Activated T-cell treated with anti-CD3 and anti-CD28 coated beads, Interleukin-2, amount 50 U/mL, for 24 hours (primary cell): ENCODE measurements at regions not wholly inside any gene's neighbourhood (a gene's known extent, or its start where the extent isn't known, plus 50 kb on each side); places are given as distances from the start of the nearest gene placed in this dataset.
"Not testable (repeated sequence)": the region's sequence is repeated elsewhere in the genome, so short reads cannot be mapped to it uniquely, and the experiment has no call there.

Source experiments
- DNase-seq: peaks from one replicate; pipeline ENCODE4 v3.0.0-alpha.2; 2020
- H3K27ac Mint-ChIP-seq: 2 replicates; pipeline ENCODE4 v1.8.0; 2020; ENCODE audit warnings: mild to moderate bottlenecking, mixed read lengths
- H3K27me3 Mint-ChIP-seq: 2 replicates; pipeline ENCODE4 v1.8.0; 2020; ENCODE audit warnings: mixed read lengths
- H3K36me3 Mint-ChIP-seq: 2 replicates; pipeline ENCODE4 v1.8.0; 2020; ENCODE audit warnings: low read depth, mixed read lengths
- H3K4me1 Mint-ChIP-seq: 2 replicates; pipeline ENCODE4 v1.8.0; 2020; ENCODE audit warnings: low read depth, mixed read lengths
- H3K4me3 Mint-ChIP-seq: 2 replicates; pipeline ENCODE4 v1.8.0; 2020; ENCODE audit warnings: mild to moderate bottlenecking, moderate library complexity, mixed read lengths
- H3K9me3 Mint-ChIP-seq: 2 replicates; pipeline ENCODE4 v1.8.0; 2020; ENCODE audit warnings: mixed read lengths

- H3K4me1 Mint-ChIP-seq = no peaks in the 10 kb centered on the region
- DNase-seq = no peak
- H3K27me3 Mint-ChIP-seq = peaks cover 14% of the 10 kb centered on the region
Observed at GRCh38 chr6:85344996-85345395, 104.9 kb upstream of the NT5E start.

DNA sequence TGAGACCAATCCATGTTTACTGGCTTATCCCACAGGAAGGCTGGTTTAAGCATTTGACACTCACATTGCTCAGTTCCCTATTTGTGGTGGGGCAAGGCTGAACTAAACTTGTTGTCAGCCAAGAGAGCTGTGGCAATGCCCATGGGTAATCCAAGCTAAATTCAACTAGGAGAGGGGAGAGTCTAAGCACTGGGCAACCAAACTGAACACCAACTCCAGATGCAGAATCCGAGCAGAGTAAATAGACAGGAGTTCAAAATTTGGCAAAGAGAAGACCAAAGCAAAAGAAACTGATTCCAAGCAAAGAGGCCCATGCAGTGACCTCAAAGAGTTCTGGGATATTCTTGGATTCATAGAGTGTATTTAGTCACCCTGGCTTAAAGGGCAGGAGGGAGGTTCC lies 106.5 kb upstream of the NT5E start:
- H3K27me3 Mint-ChIP-seq = peaks cover 10% of the 10 kb centered on the region
- no peak overlapping the region for H3K4me3 Mint-ChIP-seq
- no peak overlapping the region for H3K27ac Mint-ChIP-seq
- H3K36me3 Mint-ChIP-seq = no peaks in the 10 kb centered on the region
- H3K4me1 Mint-ChIP-seq = no peaks in the 10 kb centered on the region
- H3K9me3 Mint-ChIP-seq = no peaks in the 10 kb centered on the region
- DNase-seq = no peak

More at GRCh38 chr6:85344996-85345395, 104.9 kb upstream of the NT5E start:
- H3K9me3 Mint-ChIP-seq = no peaks in the 10 kb centered on the region
- no peak overlapping the region for H3K4me3 Mint-ChIP-seq
- H3K36me3 Mint-ChIP-seq = no peaks in the 10 kb centered on the region
- no peak overlapping the region for H3K27ac Mint-ChIP-seq

- Mint-ChIP-seq H3K4me3 (no peak overlapping the region), H3K27ac (no peak overlapping the region), H3K4me1 (no peaks in the 10 kb centered on the region), H3K27me3 (peaks cover 7% of the 10 kb centered on the region), H3K36me3 (no peaks in the 10 kb centered on the region), H3K9me3 (no peaks in the 10 kb centered on the region)
- no peak for DNase-seq
Observed at GRCh38 chr6:85329196-85329595, 120.7 kb upstream of the NT5E start.

- H3K4me3 Mint-ChIP-seq, DNase-seq, H3K9me3 Mint-ChIP-seq, H3K27me3 Mint-ChIP-seq, H3K27ac Mint-ChIP-seq, H3K36me3 Mint-ChIP-seq, H3K4me1 Mint-ChIP-seq: not testable (repeated sequence)
Observed at GRCh38 chr6:85325811-85326210, 124.1 kb upstream of the NT5E start.

DNA sequence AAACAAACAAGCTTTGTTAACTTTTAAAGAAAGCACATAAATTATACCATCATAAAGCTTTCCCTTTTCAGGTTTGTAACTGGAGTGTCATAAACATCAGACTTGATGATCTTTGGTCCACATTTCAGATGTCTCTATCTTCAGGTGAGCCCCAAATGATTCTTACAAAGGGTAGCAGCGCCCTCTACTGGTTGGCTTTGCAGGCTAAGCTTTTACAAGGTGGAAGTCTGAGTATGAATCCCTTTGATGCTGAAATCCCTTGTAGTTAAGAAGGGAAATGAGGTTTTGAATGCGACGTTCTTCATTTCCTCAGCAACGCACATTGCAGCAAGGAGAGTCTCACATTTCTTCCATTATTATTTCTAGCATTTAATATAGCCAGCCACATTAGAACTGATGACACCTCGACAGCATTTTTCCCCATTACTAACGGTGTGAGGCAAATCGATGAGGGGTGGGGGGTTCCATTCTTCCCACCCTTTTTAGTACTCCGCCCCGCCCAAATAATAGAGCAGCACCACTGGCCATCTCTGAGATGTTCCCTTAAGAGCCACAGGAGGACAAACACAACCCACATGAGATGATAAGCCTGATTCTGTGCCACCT lies 126.3 kb upstream of the NT5E start:
- Mint-ChIP-seq H3K27ac (no peak overlapping the region), H3K4me3 (no peak overlapping the region), H3K36me3 (no peaks in the 10 kb centered on the region), H3K27me3 (peaks cover 7% of the 10 kb centered on the region), H3K9me3 (peaks cover 6% of the 10 kb centered on the region), H3K4me1 (no peaks in the 10 kb centered on the region)
- peak; percentile 69 for DNase-seq

- no peak overlapping the region for H3K27ac Mint-ChIP-seq
- no peaks in the 10 kb centered on the region for H3K4me1 Mint-ChIP-seq
- H3K27me3 Mint-ChIP-seq = peaks cover 7% of the 10 kb centered on the region
- DNase-seq = no peak
- no peaks in the 10 kb centered on the region for H3K36me3 Mint-ChIP-seq
- H3K9me3 Mint-ChIP-seq = peaks cover 10% of the 10 kb centered on the region
- H3K4me3 Mint-ChIP-seq = no peak overlapping the region
Observed at GRCh38 chr6:85322446-85323105, 127.3 kb upstream of the NT5E start.

DNA sequence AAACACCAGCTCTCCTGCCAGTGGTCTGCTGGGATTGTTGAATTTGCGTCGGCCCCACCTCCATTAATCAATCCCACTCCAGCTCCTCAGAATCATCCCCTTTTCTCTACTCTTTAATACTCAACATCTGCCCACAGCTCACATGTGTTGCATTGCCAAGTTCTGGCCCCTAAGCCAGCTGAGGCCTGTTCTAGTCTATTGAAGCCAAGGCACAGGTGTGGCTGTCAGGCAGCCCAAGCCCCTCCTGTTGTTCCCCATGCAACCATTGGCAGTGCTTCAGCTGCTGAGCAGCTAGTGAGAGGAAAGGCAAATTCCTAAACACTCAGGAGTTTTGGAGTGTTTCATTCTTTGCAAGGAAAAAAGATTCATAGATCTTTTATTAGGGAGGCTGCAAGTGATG lies 128.0 kb upstream of the NT5E start:
- Mint-ChIP-seq H3K9me3 (peaks cover 16% of the 10 kb centered on the region), H3K4me1 (no peaks in the 10 kb centered on the region), H3K27ac (no peak overlapping the region), H3K4me3 (no peak overlapping the region), H3K27me3 (peaks cover 7% of the 10 kb centered on the region), H3K36me3 (no peaks in the 10 kb centered on the region)
- DNase-seq = no peak

GRCh38 chr6:85314586-85314985 lies 135.3 kb upstream of the NT5E start:
- no peaks in the 10 kb centered on the region for H3K36me3 Mint-ChIP-seq
- peaks cover 20% of the 10 kb centered on the region for H3K9me3 Mint-ChIP-seq
- no peak for DNase-seq
- no peaks in the 10 kb centered on the region for H3K4me1 Mint-ChIP-seq
- H3K27me3 Mint-ChIP-seq = peaks cover 2% of the 10 kb centered on the region
- no peak overlapping the region for H3K27ac Mint-ChIP-seq
- H3K4me3 Mint-ChIP-seq = no peak overlapping the region

- Mint-ChIP-seq H3K27ac (no peak overlapping the region), H3K27me3 (peaks cover 5% of the 10 kb centered on the region), H3K4me1 (no peaks in the 10 kb centered on the region), H3K36me3 (no peaks in the 10 kb centered on the region), H3K9me3 (no peaks in the 10 kb centered on the region), H3K4me3 (no peak overlapping the region)
- no peak for DNase-seq
Observed at GRCh38 chr6:85300581-85300980, 149.3 kb upstream of the NT5E start.

GRCh38 chr6:85298553-85298952 lies 151.3 kb upstream of the NT5E start:
- H3K36me3 Mint-ChIP-seq = no peaks in the 10 kb centered on the region
- DNase-seq = no peak

GRCh38 chr6:85291326-85291725 lies 158.6 kb upstream of the NT5E start:
- no peaks in the 10 kb centered on the region for H3K27me3 Mint-ChIP-seq
- no peaks in the 10 kb centered on the region for H3K36me3 Mint-ChIP-seq
- H3K4me1 Mint-ChIP-seq = no peaks in the 10 kb centered on the region

More at GRCh38 chr6:85298553-85298952, 151.3 kb upstream of the NT5E start:
- Mint-ChIP-seq H3K4me1 (no peaks in the 10 kb centered on the region), H3K4me3 (no peak overlapping the region), H3K27ac (no peak overlapping the region), H3K27me3 (no peaks in the 10 kb centered on the region), H3K9me3 (no peaks in the 10 kb centered on the region)

GRCh38 chr6:85287654-85288053 lies 162.2 kb upstream of the NT5E start:
- Mint-ChIP-seq H3K36me3 (no peaks in the 10 kb centered on the region), H3K27me3 (no peaks in the 10 kb centered on the region), H3K4me3 (no peak overlapping the region), H3K4me1 (no peaks in the 10 kb centered on the region), H3K9me3 (peaks cover 2% of the 10 kb centered on the region), H3K27ac (no peak overlapping the region)
- DNase-seq = no peak

More at GRCh38 chr6:85291326-85291725, 158.6 kb upstream of the NT5E start:
- DNase-seq = no peak
- H3K27ac Mint-ChIP-seq = no peak overlapping the region
- H3K4me3 Mint-ChIP-seq = no peak overlapping the region
- peaks cover 2% of the 10 kb centered on the region for H3K9me3 Mint-ChIP-seq

GRCh38 chr6:85287158-85287557 lies 162.7 kb upstream of the NT5E start:
- Mint-ChIP-seq H3K4me3 (no peak overlapping the region), H3K9me3 (peaks cover 2% of the 10 kb centered on the region), H3K27ac (no peak overlapping the region), H3K36me3 (no peaks in the 10 kb centered on the region), H3K27me3 (no peaks in the 10 kb centered on the region), H3K4me1 (no peaks in the 10 kb centered on the region)
- DNase-seq = no peak

DNA sequence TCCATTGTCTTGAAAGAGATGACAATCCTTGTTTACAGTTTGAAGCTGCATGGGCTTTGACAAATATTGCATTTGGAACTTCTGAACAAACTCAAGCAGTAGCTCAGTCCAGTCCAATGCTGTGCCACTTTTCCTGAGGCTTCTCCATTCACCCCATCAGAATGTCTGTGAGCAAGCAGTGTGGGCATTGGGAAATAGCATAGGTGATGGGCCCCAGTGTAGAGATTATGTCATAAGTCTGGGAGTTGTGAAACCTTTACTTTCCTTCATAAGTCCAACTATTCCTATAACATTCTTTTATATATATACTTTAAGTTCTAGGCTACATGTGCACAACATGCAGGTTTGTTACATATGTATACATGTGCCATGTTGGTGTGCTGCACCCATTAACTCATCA lies 163.4 kb upstream of the NT5E start:
- not testable (repeated sequence) for H3K36me3 Mint-ChIP-seq, H3K9me3 Mint-ChIP-seq, DNase-seq, H3K4me3 Mint-ChIP-seq, H3K27ac Mint-ChIP-seq, H3K4me1 Mint-ChIP-seq, H3K27me3 Mint-ChIP-seq

- Mint-ChIP-seq H3K36me3 (no peaks in the 10 kb centered on the region), H3K4me3 (no peak overlapping the region), H3K9me3 (peaks cover 2% of the 10 kb centered on the region), H3K4me1 (no peaks in the 10 kb centered on the region), H3K27ac (no peak overlapping the region), H3K27me3 (no peaks in the 10 kb centered on the region)
- no peak for DNase-seq
Observed at GRCh38 chr6:85285934-85286333, 163.9 kb upstream of the NT5E start.
